Upper lobe of left lung (tissue), 4 donors: ENCODE measurements at regions not wholly inside any gene's neighbourhood (a gene's known extent, or its start where the extent isn't known, plus 50 kb on each side); places are given as distances from the start of the nearest gene placed in this dataset.

Source experiments
- CTCF ChIP-seq, 6 experiments: fragments of 450-650 bp in 4 of 6; fragments of 200-600 bp in 2 of 6; sonication (generic) in 2 of 6; IDR thresholded peaks; one replicate each; pipeline ENCODE4 v1.5.1; 2016 to 2019; ENCODE audit warnings: antibody characterized with exemption in 6 of 6
- EP300 ChIP-seq, 4 donors: sonication (generic); formaldehyde crosslinking; IDR thresholded peaks; one replicate each; pipeline ENCODE4 v1.5.1; 2017; ENCODE audit warnings: antibody characterized with exemption in 4 of 4, control low read depth in 2 of 4
- POLR2A ChIP-seq, 4 donors: fragments of 450-650 bp; IDR thresholded peaks; one replicate each; pipeline ENCODE4 v1.5.1; 2016 to 2017; ENCODE audit warnings: antibody characterized with exemption in 4 of 4, mild to moderate bottlenecking in 2 of 4
- POLR2AphosphoS5 ChIP-seq, 2 donors: sonication (generic); formaldehyde crosslinking; IDR thresholded peaks; one replicate each; pipeline ENCODE4 v1.5.1; 2017; ENCODE audit warnings: antibody characterized with exemption in 2 of 2

GRCh38 chr12:20212658-20213555 lies 155.4 kb upstream of the PDE3A start:
- TF ChIP-seq CTCF (IDR thresholded peaks at IDR 0.05) (no peak), POLR2A (IDR thresholded peaks at IDR 0.05) (no peak), POLR2AphosphoS5 (IDR thresholded peaks at IDR 0.05) (peak; percentile 60 to 70), EP300 (IDR thresholded peaks at IDR 0.05) (peak in 1 of 4 donors; percentile 62)
